NCI-H187 (cell line): ENCODE measurements at regions not wholly inside any gene's neighbourhood (a gene's known extent, or its start where the extent isn't known, plus 50 kb on each side); places are given as distances from the start of the nearest gene placed in this dataset.
"Not testable (repeated sequence)": the region's sequence is repeated elsewhere in the genome, so short reads cannot be mapped to it uniquely, and the experiment has no call there.

ENCODE experiments used
- DNase-seq, 2 experiments: peaks; one replicate each; lab custom pipeline; 2025; lab: John Stamatoyannopoulos, UW

DNA sequence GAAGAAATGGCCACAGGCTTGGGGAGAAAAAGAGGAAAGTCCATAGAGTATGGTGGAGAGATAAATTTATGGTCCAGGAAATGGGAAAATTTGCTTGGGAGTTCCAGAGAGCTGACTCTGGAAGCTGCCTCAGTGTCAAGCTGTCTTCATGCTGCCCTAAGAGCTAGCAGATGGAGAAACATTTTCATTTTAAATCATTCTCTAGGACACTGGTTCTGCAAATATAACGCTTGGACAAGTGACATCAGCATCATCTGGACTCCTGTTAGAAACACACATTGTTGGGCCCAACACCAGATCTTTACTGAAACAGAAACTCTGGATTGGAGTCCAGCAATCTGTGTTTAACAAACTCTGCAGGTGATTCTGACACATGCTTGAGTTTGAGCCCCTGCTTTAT, 592.0 kb upstream of the KLF12 start:
- no peak for DNase-seq

- DNase-seq, result not testable (repeated sequence)
Measured at GRCh38 chr13:74718232-74718842, 584.1 kb upstream of the KLF12 start.

GRCh38 chr13:74715718-74716117, 581.5 kb upstream of the KLF12 start:
- no peak for DNase-seq

DNA sequence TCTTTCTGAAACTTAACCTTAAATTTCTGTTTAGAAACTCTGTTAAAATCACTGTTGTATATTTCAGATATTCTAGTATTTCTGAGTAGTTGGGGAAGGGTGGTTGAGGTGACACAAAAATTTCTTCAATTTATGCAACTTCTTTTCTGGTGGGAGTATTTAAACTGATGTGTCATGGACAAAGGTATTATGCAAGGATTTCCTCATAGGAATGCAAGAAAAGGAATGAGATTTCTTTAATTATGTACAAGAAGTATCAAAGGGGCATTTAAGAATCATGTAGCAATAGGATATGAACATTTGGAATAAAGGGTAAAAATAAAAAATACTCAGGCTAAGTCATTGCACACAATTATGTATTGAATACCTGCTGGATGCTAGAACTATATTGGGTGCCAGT, 575.8 kb upstream of the KLF12 start:
- DNase-seq, result no peak

GRCh38 chr13:74709226-74709625, 575.0 kb upstream of the KLF12 start:
- no peak for DNase-seq

- DNase-seq, result no peak
Measured at GRCh38 chr13:74708629-74709028, 574.4 kb upstream of the KLF12 start.

DNA sequence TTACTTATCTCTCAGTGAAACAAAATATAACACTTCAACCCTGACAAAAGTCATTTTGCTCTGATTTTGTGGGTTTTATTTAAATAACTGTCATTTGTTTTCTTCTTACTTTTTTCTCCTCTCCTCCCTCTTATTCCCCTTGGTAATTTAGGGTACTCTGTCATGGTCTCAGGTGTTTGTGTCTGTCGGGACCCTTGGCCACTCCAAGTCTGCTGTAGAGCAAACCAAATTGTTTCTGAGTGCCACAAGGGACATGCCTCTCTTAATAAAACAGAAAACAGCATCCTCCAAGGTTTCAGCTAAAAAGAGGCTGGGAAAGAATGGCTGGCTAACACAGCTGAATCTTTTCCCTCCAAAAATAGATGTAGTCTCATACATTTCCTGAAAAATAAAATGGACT, 573.1 kb upstream of the KLF12 start:
- DNase-seq, result no peak

GRCh38 chr13:74706801-74707200, 572.6 kb upstream of the KLF12 start:
- no peak for DNase-seq

DNA sequence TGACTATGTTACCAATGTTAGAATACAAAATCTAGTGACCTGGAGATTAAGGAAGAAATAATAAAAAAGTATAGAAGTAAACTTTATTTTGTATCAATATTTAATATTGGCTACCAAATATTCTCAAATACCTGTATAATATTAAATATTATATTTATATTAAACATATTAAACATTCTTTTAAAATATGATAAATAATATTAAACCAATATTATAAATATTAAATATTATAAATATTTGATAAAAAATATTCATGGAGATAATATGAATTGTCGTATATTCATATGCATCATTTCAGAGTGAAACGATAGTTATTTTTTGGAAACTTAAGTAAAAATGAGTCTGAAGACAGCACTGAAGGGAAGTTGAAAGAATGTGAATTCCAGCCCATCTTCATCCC, 571.2 kb upstream of the KLF12 start:
- no peak for DNase-seq

DNA sequence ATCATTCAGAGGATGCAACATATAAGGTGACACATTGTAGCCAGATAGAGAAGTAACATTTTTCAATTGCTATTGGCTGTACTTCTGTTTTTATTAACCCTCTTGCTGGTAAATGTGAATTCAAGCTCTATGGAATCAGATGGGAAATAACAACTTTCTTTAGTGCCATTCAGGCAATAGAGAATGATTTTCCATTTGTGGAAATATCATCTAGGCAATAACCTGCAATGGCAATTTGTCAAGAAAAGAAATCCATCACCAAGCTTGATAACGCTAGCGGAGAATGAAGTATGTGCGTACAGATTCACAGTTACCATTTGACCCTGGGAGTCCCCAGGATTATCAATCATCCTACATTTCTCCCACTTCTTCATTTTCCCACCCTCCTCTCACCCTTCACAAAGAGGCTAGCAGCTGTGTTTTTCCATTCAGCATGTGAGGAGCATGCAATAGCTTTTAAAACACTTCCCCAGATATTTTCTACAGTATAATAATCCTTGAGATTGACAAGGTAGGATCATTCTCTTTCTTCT, 569.7 kb upstream of the KLF12 start:
- DNase-seq, result no peak

- DNase-seq, result no peak
Measured at GRCh38 chr13:74696148-74696922, 562.1 kb upstream of the KLF12 start.

DNA sequence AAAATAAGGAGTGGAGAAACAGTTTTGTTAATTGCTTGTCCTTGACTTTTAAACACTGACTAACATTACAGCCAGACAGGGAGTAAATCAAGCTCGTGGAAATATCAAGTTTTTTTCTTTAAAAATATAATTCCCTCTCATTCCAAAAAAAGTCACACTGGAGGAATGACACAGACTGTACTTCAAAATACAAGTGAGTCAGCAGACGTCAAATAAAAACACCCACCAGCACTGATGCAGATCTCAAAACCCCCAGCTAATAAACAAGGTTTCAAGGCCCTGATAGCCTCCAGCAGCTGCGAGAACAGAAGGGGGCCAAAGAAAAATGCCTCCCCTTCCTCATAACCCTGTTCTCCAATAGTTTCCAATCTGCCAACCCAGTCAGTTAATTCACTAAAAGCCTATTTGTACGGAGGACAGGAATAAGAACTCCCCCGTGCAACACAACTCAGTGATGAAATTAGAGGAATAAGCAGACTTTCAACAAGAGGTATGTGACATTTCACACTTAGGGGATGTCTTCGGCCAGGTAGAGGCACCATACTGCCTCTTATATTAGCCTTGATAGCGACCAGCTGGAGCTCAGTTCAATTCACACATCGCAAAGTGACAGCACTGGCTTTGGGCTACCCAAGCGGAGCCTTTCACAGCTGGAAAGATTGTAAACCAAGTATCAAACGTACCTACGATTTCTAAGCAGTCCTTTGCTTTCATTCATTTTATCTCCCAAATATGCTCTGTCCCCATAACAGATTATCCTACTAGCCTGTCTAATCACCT, 561.0 kb upstream of the KLF12 start:
- no peak for DNase-seq

DNA sequence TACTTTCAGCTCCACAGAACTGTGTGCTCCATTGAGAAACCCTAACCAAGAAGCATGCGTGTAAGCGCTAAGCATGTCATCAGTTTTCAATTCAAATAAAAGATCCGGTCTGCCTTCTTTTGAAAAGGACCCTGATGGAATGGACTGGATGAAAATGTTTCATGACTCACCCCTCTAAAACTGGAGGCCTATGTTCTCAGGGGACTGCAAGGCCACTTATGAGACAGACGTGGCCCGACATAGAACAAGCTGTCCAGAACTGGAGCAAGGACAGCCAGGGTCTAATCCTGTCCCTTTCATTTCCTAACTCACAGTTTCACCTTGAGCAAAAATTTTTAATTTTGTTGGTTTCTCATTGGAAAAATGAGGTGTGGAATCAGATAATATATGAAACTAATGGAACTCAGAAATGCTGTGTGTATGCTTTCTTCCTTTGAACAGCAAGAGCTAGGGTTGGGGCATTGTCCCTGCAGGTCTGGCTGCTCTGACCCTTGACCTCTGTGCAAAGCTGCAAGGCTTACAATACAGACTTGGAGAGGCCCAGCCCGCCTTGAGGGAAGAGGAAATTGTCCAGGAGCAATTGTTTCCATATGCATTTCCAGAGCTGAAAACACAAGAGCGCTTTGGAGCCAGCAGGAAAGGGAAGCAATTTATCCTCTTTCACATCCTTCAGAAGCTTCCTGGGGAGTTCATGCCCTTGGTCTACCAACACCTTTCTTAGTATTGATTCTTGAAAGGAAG, 553.4 kb upstream of the KLF12 start:
- DNase-seq, result no peak

DNA sequence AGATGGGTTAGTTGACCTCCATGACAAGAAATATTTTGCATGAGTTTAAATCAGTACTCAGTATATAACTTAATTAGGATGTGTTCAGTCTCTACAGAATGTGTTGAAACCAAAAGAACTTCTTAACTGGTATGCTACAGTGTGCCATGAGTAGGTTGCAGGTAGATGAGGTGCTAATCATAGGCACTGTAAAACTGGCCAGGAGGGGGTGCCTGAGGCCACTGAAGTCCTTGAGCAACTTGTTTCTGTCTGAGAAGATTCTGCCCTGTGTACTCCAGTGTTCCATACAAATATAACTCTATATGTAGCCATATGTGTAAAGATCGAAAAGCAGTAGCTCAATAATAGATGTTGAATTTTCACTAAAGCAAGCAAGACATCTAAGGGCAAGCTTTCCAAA, 549.2 kb upstream of the KLF12 start:
- DNase-seq, result no peak

GRCh38 chr13:74682746-74683145, 548.5 kb upstream of the KLF12 start:
- no peak for DNase-seq

DNA sequence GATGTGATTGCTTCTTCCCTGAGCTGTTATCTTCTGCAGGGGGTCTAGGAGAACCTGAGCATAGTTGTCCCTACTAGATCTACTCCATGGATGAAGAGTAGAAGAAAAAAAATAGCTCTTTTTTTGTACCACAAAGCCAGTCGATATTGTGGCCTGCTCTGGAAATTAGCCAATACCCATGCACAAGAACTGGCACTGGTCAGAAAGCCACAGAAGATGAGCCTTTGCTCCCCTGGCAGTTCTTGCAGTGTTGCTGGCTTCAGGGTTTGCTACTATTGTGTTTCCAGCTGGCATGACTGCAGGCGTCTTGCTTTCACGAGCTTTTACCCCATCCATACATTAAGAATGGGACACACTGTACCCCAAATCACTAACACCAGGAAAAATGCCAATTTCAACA, 547.7 kb upstream of the KLF12 start:
- DNase-seq, result no peak

DNA sequence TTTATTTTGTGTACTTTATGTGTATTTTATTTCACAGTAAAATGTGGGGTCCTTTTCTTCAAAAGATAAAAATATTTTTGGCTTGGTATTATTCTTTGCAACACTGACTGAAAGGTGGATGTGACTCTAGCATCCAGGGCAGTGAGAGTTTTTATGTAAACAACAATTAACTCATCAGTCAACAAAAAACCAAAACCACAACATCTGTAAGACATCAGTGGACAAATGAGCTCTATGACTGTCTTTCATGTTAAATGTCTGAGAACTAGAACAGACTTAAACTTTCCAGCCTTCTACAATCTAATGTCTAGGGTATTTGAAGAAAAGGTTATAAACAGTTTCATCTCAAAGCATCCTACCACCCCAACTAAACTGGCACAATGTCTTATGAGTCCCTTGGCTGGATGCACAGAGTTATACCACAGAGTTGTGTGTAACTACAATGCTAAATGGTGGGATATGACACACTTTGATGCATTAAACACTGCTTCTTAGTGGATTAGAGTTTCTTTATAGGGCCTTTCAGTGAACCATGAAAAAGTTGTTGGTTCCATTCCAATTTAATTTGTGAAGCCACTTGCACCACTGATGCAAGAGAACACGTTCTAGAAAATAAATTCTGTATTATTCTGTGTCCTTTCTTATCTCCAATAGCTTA, 544.2 kb upstream of the KLF12 start:
- no peak for DNase-seq

DNA sequence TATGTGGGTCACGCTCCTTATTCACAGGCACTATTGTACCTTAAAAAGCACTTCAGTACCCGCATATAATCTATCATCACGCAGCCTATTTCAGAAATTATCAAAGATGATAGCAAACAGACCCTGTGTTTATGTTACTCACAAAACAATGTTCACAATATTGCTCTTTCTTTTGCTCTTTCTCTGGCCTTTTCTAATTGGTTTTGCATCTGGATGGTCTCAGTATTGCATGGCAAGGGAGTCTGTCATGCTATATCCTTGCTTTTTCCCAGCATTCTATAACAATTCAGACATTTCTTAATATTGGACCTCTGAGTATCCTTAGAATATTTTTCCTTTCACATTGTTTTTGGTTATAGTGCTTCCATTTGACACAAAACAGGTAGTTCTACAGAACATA, 541.8 kb upstream of the KLF12 start:
- DNase-seq, result no peak

DNA sequence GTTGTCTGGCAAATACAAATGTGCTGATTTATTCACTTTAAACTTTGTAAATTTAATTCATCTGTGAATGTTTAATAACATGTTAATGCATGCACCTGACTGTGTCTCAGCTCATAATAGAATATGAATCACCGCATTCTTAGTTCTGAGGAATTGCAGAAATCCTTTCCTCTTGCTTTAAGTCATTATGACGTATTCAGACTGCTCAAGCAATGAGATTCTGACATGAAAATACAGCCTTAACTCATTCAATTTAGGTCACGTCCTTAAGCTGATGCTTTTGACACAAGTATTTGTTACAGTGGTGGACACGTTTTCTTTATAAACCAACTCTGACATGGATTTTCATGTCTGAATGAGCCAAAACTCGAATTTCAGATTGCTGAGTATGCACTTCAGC, 541.0 kb upstream of the KLF12 start:
- no peak for DNase-seq

DNA sequence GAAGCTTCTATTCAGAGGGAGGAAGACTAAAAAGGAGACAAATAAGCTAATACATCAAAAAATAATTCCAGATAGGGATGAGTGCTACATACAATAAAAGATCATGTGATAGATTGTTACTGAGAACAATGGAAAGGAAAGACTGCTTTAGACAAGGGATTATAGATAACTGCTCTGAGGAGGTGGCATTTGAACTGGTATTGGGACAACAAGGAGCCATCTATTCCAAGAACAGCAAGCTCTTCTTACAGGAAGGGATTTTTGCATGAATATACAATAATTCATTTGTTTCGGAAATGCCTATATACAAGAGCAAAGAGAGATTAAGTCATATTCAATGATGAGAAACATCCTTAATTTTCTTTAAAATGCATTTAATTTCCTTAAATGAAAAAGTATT, 540.5 kb upstream of the KLF12 start:
- no peak for DNase-seq

- DNase-seq, result no peak
Measured at GRCh38 chr13:74669149-74669548, 534.9 kb upstream of the KLF12 start.
